ENCODE measurements at regions not wholly inside any gene's neighbourhood (a gene's known extent, or its start where the extent isn't known, plus 50 kb on each side); places are given as distances from the start of the nearest gene placed in this dataset.

- H3K27ac ChIP-seq (ENCODE audit: low read length): no peak overlapping the region
- no peaks in the 10 kb centered on the region for H4K20me1 ChIP-seq (ENCODE audit: insufficient read depth, low read length)
- H3K9me3 ChIP-seq (replicated peaks; ENCODE audit: insufficient read depth, low read length): no peaks in the 10 kb centered on the region
- no peaks in the 10 kb centered on the region for H3K36me3 ChIP-seq (replicated peaks; ENCODE audit: insufficient read depth, low read length)
- H3K27me3 ChIP-seq (replicated peaks; ENCODE audit: insufficient read depth, low read length): no peaks in the 10 kb centered on the region
- no peak for DNase-seq
- no peaks in the 10 kb centered on the region for H3K9me2 ChIP-seq (replicated peaks; ENCODE audit: insufficient read depth, low read length)
- no peaks in the 10 kb centered on the region for H3K4me1 ChIP-seq (ENCODE audit: low read length)
- H3K4me3 ChIP-seq (ENCODE audit: low read length): no peak overlapping the region
- TF ChIP-seq EZH2phosphoT487 (IDR thresholded peaks at IDR 0.05; ENCODE audit: low read length) (no peak), CTCF (IDR thresholded peaks at IDR 0.05; ENCODE audit: low read length) (no peak), EZH2 (optimal IDR thresholded peaks at IDR 0.05; ENCODE audit: low read depth, low read length) (no peak)
- no peak overlapping the region for H3K9ac ChIP-seq (ENCODE audit: low read length)
- no peak overlapping the region for H2AFZ ChIP-seq (ENCODE audit: low read length)
- no peaks in the 10 kb centered on the region for H3K79me2 ChIP-seq (ENCODE audit: low read length)
- H3K4me2 ChIP-seq (ENCODE audit: low read depth, low read length): no peak overlapping the region
- H3F3A ChIP-seq (ENCODE audit: insufficient read depth, low read length): no peaks in the 10 kb centered on the region
Observed at GRCh38 chr2:81706856-81707255, 1402.3 kb upstream of the LRRTM1 start.

DNA sequence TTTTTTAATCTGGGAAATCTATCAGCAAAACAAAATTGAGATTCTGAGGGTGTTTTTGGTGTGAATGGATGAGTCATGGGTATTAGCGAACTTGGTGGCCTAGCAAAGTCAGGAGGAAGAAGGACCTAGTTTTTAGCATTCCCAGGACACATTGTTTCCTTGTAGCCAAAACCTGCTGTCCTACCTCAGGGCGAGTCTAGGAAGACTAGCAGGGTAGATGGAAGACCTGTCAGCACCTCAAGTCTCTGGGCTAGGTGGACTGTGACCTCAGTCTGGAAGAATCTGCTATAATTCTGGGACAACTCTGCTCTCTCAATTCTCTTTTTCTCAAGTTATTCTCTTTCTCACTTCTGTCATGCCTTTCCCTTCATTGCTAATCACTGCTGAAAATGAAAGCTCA is 1399.3 kb upstream of the LRRTM1 start:
- Histone ChIP-seq H3K36me3 (replicated peaks; ENCODE audit: insufficient read depth, low read length) (no peaks in the 10 kb centered on the region), H3K27me3 (replicated peaks; ENCODE audit: insufficient read depth, low read length) (no peaks in the 10 kb centered on the region), H3F3A (ENCODE audit: insufficient read depth, low read length) (no peaks in the 10 kb centered on the region), H3K9ac (ENCODE audit: low read length) (no peak overlapping the region), H3K79me2 (ENCODE audit: low read length) (no peaks in the 10 kb centered on the region), H3K9me3 (replicated peaks; ENCODE audit: insufficient read depth, low read length) (no peaks in the 10 kb centered on the region), H3K9me2 (replicated peaks; ENCODE audit: insufficient read depth, low read length) (no peaks in the 10 kb centered on the region), H4K20me1 (ENCODE audit: insufficient read depth, low read length) (no peaks in the 10 kb centered on the region), H3K4me1 (ENCODE audit: low read length) (no peaks in the 10 kb centered on the region), H2AFZ (ENCODE audit: low read length) (no peak overlapping the region), H3K4me2 (ENCODE audit: low read depth, low read length) (no peak overlapping the region), H3K4me3 (ENCODE audit: low read length) (no peak overlapping the region), H3K27ac (ENCODE audit: low read length) (no peak overlapping the region)
- TF ChIP-seq EZH2phosphoT487 (IDR thresholded peaks at IDR 0.05; ENCODE audit: low read length) (no peak), CTCF (IDR thresholded peaks at IDR 0.05; ENCODE audit: low read length) (no peak), EZH2 (optimal IDR thresholded peaks at IDR 0.05; ENCODE audit: low read depth, low read length) (no peak)
- no peak for DNase-seq

GRCh38 chr2:81692566-81692965 is 1388.0 kb upstream of the LRRTM1 start:
- H3K79me2 ChIP-seq (ENCODE audit: low read length): no peaks in the 10 kb centered on the region
- H3K4me2 ChIP-seq (ENCODE audit: low read depth, low read length): no peak overlapping the region
- H3K4me1 ChIP-seq (ENCODE audit: low read length): peaks cover 5% of the 10 kb centered on the region; the same call in 1 of the 2 replicates
- no peak overlapping the region for H3K27ac ChIP-seq (ENCODE audit: low read length)
- TF ChIP-seq CTCF (IDR thresholded peaks at IDR 0.05; ENCODE audit: low read length): no peak
- no peak for TF ChIP-seq EZH2 (optimal IDR thresholded peaks at IDR 0.05; ENCODE audit: low read depth, low read length)
- no peak for TF ChIP-seq EZH2phosphoT487 (IDR thresholded peaks at IDR 0.05; ENCODE audit: low read length)
- no peak overlapping the region for H3K9ac ChIP-seq (ENCODE audit: low read length)
- no peaks in the 10 kb centered on the region for H3K36me3 ChIP-seq (replicated peaks; ENCODE audit: insufficient read depth, low read length)
- H3K9me3 ChIP-seq (replicated peaks; ENCODE audit: insufficient read depth, low read length): no peaks in the 10 kb centered on the region
- no peak overlapping the region for H3K4me3 ChIP-seq (ENCODE audit: low read length)
- DNase-seq: no peak
- H2AFZ ChIP-seq (ENCODE audit: low read length): no peak overlapping the region
- H4K20me1 ChIP-seq (ENCODE audit: insufficient read depth, low read length): no peaks in the 10 kb centered on the region
- H3K9me2 ChIP-seq (replicated peaks; ENCODE audit: insufficient read depth, low read length): no peaks in the 10 kb centered on the region
- no peaks in the 10 kb centered on the region for H3K27me3 ChIP-seq (replicated peaks; ENCODE audit: insufficient read depth, low read length)
- no peaks in the 10 kb centered on the region for H3F3A ChIP-seq (ENCODE audit: insufficient read depth, low read length)
